ENCODE measurements at regions not wholly inside any gene's neighbourhood (a gene's known extent, or its start where the extent isn't known, plus 50 kb on each side); places are given as distances from the start of the nearest gene placed in this dataset.

DNA sequence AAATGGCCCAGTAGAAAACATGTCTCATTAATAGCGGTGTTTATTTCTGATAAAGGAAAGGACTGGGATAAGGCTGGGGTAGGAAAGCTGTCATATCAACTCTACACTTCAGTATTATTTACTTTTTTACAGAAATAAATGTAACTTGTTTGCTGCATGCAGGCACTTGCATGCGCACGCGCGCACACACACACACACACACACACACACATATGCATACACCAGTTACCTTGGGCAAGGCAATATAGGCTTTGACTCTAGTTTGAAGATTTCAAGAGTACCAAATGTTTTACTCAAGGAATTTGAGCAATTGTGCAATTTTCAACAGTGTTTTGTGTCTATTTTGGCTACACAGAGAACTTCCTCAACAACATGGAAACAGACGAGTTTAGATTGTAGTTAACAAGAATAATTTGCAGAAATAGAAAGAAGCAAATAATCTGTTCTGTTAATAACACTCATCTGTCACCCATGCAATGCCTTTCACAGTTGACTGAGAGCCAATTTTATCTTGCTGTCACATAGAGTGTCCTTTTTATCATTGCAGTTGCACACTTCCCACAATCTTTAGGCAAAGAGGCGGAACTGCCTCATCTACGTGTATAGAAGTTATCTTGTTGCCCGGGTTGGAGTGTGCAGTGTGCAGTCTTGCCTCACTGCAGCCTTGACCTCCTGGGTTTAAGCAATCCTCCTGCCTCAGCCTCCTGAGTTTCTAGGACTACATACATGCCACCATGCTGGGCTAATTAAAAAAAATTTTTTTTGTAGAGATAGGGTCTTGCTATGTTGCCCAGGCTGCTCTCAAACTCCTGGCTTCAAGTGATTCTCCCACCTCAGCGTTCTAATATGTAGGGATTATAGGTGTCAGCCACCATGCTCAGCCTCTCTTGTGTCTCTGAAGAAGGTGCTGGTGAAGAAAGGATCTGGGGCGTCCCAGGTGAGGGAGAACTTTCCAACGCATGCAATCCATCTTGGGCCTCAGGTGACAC lies 64.6 kb upstream of the GPCPD1 start:
- TF ChIP-seq CTCF (IDR thresholded peaks at IDR 0.05) (no peak), EZH2 (IDR thresholded peaks at IDR 0.05; ENCODE audit: borderline replicate concordance, insufficient read depth, low read depth, low read length, poor library complexity, severe bottlenecking) (no peak)
